GM12878 (cell line): ENCODE measurements at regions not wholly inside any gene's neighbourhood (a gene's known extent, or its start where the extent isn't known, plus 50 kb on each side); places are given as distances from the start of the nearest gene placed in this dataset.

Source experiments
- ATAC-seq: fragments of 200-7000 bp; cut with Tn5 transposase; 3 replicates; pipeline ENCODE4 v1.9.1; 2020; ENCODE audit warnings: mild to moderate bottlenecking, moderate library complexity
- BruUV-seq: library from RNA; stranded (reverse); fragments of 400-500 nt; replicated peaks from 2 replicates; lab custom pipeline; 2021; lab: Mats Ljungman, UMichigan
- CTCF ChIA-PET: fragments of 300-600 bp; sonication (Branson Sonifier 250); formaldehyde crosslinking; extraction: SDS; loops from one replicate; lab custom pipeline; 2021; ENCODE audit warnings: inconsistent platforms; lab: Yijun Ruan, JAX
- POLR2A ChIA-PET: fragments of 350-600 bp; formaldehyde crosslinking; extraction: SDS; loops from one replicate; lab custom pipeline; 2021; ENCODE audit warnings: inconsistent platforms; lab: Charles Lee
- RAD21 ChIA-PET: fragments of 300-600 bp; sonication (Branson Sonifier 250); formaldehyde crosslinking; loops from one replicate; lab custom pipeline; 2023; ENCODE audit warnings: antibody characterized with exemption; ENCODE audit not compliant: unreplicated experiment; lab: Charles Lee
- SMC1A ChIA-PET: fragments of 300-600 bp; sonication (Branson Sonifier 250); formaldehyde crosslinking; loops from one replicate; lab custom pipeline; 2023; ENCODE audit not compliant: unreplicated experiment, uncharacterized antibody; lab: Charles Lee
- DNase-seq: peaks from one replicate; pipeline ENCODE4 v3.0.0-alpha.2; 2011; ENCODE audit warnings: low read depth, low spot score
- FAIRE-seq: peaks from 3 replicates; lab custom pipeline; 2011; peaks lifted over from hg19 to GRCh38; lab: Jason Lieb, UNC
- H2AFZ ChIP-seq: 2 replicates; pipeline ENCODE4 v1.6.0; 2011; ENCODE audit warnings: low read depth, low read length, control low read depth; ENCODE audit not compliant: control insufficient read depth
- H3K27ac ChIP-seq: 2 replicates; pipeline ENCODE4 v1.5.1; 2011; ENCODE audit warnings: control low read depth; ENCODE audit not compliant: control insufficient read depth, insufficient read depth
- H3K27me3 ChIP-seq, 2 experiments: replicated peaks in 1 of 2; 2 replicates each; pipeline versions ENCODE4 v1.6.0 to v1.6.1; 2011; ENCODE audit warnings: low read length in 1 of 2; ENCODE audit not compliant: control insufficient read depth in 2 of 2, insufficient read depth in 2 of 2
- H3K36me3 ChIP-seq, 2 experiments: 2 replicates each; pipeline ENCODE4 v1.5.1; 2011; ENCODE audit warnings: low read length in 1 of 2; ENCODE audit not compliant: control insufficient read depth in 2 of 2, insufficient read depth in 2 of 2
- H3K4me1 ChIP-seq: 2 replicates; pipeline ENCODE4 v1.6.1; 2011; ENCODE audit warnings: mild to moderate bottlenecking, low read length, moderate library complexity, mixed read lengths; ENCODE audit not compliant: control insufficient read depth, insufficient read depth
- H3K4me2 ChIP-seq: 2 replicates; pipeline ENCODE4 v1.6.0; 2011; ENCODE audit warnings: control low read depth; ENCODE audit not compliant: control insufficient read depth, insufficient read depth
- H3K4me3 ChIP-seq: fragments of 200-600 bp; sonication (generic); 2 replicates; pipeline ENCODE4 v1.5.1; 2016
- H3K79me2 ChIP-seq: 2 replicates; pipeline ENCODE4 v1.6.0; 2011; ENCODE audit warnings: low read length; ENCODE audit not compliant: control insufficient read depth, insufficient read depth
- H3K9ac ChIP-seq: 2 replicates; pipeline ENCODE4 v1.8.0; 2011; ENCODE audit warnings: low read length, control low read depth, mixed read lengths; ENCODE audit not compliant: control insufficient read depth, insufficient read depth
- H3K9me3 ChIP-seq: replicated peaks from 3 replicates; pipeline ENCODE4 v1.5.1; 2011; ENCODE audit warnings: mild to moderate bottlenecking, low read length; ENCODE audit not compliant: control insufficient read depth, insufficient read depth
- H4K20me1 ChIP-seq: 2 replicates; pipeline ENCODE4 v1.6.0; 2011; ENCODE audit not compliant: control insufficient read depth, insufficient read depth
- ASH2L ChIP-seq: fragments of 300-600, 200-600 bp; sonication (generic); IDR thresholded peaks from 2 replicates; pipeline ENCODE4 v1.6.1; 2017; ENCODE audit warnings: low read depth, mild to moderate bottlenecking, borderline replicate concordance
- CHD1 ChIP-seq: IDR thresholded peaks from 2 replicates; pipeline ENCODE4 v1.6.1; 2012; ENCODE audit warnings: low read depth, low read length, improper control_type of control experiment
- CHD4 ChIP-seq: fragments of 200-600 bp; sonication (generic); IDR thresholded peaks from 2 replicates; pipeline ENCODE4 v1.6.1; 2016; ENCODE audit warnings: mild to moderate bottlenecking
- JUND ChIP-seq: IDR thresholded peaks from 2 replicates; pipeline ENCODE4 v1.6.1; 2012; ENCODE audit warnings: low read depth, mild to moderate bottlenecking, low read length, improper control_type of control experiment, moderate library complexity
- LARP7 ChIP-seq: fragments of 450-650 bp; IDR thresholded peaks from 2 replicates; pipeline ENCODE4 v1.6.1; 2017; ENCODE audit warnings: mild to moderate bottlenecking
- NKRF ChIP-seq: fragments of 450-650 bp; conservative IDR thresholded peaks from 2 replicates; pipeline ENCODE4 v1.6.1; 2017; ENCODE audit warnings: mild to moderate bottlenecking, moderate library complexity
- SIX5 ChIP-seq: IDR thresholded peaks from 2 replicates; pipeline ENCODE4 v1.6.1; 2011; ENCODE audit warnings: mild to moderate bottlenecking, low read depth, low read length, moderate library complexity; ENCODE audit not compliant: severe bottlenecking
- ZNF24 ChIP-seq: fragments of 450-650 bp; IDR thresholded peaks from 2 replicates; pipeline ENCODE4 v1.6.1; 2017; ENCODE audit warnings: antibody characterized with exemption, mild to moderate bottlenecking
- WGBS: methylation state at CpG from one replicate; pipeline ENCODE4 v1.1.6; 2016; ENCODE audit warnings: low lambda C conversion rate; ENCODE audit not compliant: insufficient replicate concordance, insufficient coverage; ENCODE audit errors: missing lambda C conversion rate; 5-methylcytosine and 5-hydroxymethylcytosine counted together
- in situ Hi-C: fragments of 300-500 bp; cut with MboI; formaldehyde crosslinking; loops from 9 replicates; pipeline ENCODE4 v1.14.3; 2018; ENCODE audit warnings: mixed read lengths
- intact Hi-C: fragments of 100-400 bp; cut with micrococcal nuclease; formaldehyde crosslinking; loops from one replicate; pipeline ENCODE4 v1.14.2; 2022; ENCODE audit not compliant: unreplicated experiment

- H3K27ac ChIP-seq, result no peak overlapping the region
- H2AFZ ChIP-seq, result no peak overlapping the region
- no peaks in the 10 kb centered on the region for H4K20me1 ChIP-seq
- no peak overlapping the region for H3K4me2 ChIP-seq
- SMC1A ChIA-PET, result interaction anchor here (0.9 to 1.4 kb wide), 2 partner anchors 8 to 405 kb away, joined by 3 read pairs; no protein-coding TSS in a partner anchor
- POLR2A ChIA-PET, result no interaction called here
- in situ Hi-C loops (no loop called here), intact Hi-C loops (no loop called here)
- H3K4me3 ChIP-seq, result no peak overlapping the region
- no peak overlapping the region for H3K9ac ChIP-seq
- RAD21 ChIA-PET, result no interaction called here
- no peaks in the 10 kb centered on the region for H3K9me3 ChIP-seq
- CTCF ChIA-PET, result interaction anchor here (0.6 to 2.9 kb wide), 7 partner anchors 11 to 185 kb away, joined by 3 to 14 read pairs (median 3); no protein-coding TSS in a partner anchor
- H3K4me1 ChIP-seq, result no peaks in the 10 kb centered on the region
- DNase-seq, result no peak
- BruUV-seq, result no TSS peak
- ATAC-seq, result no peak
- no peak for FAIRE-seq
- H3K79me2 ChIP-seq, result no peaks in the 10 kb centered on the region
- no peaks in the 10 kb centered on the region for H3K36me3 ChIP-seq
- 16% methylated on average over 6 of the region's 6 CpGs for WGBS
- H3K27me3 ChIP-seq, result peaks cover 0 to 5% of the 10 kb centered on the region in 2 experiments; a peak in 1 of 4 replicates
- no peak for TF ChIP-seq SIX5
- TF ChIP-seq LARP7, result no peak
- no peak for TF ChIP-seq JUND
- no peak for TF ChIP-seq NKRF
- TF ChIP-seq CHD4, result no peak
- TF ChIP-seq CHD1, result no peak
- no peak for TF ChIP-seq ZNF24
- no peak for TF ChIP-seq ASH2L
These were observed 151.0 kb upstream of the PRSS1 start for GRCh38 chr7:142598297-142598696.
